Cardiac muscle cell (in vitro differentiated cells and primary cell): ENCODE measurements at regions not wholly inside any gene's neighbourhood (a gene's known extent, or its start where the extent isn't known, plus 50 kb on each side); places are given as distances from the start of the nearest gene placed in this dataset.

Source experiments
- DNase-seq, 2 donors: peaks; one replicate each; pipeline versions ENCODE4 v3.0.0 to v3.0.0-alpha.2; 2010 to 2017; ENCODE audit warnings: low read depth in 1 of 2, low spot score in 1 of 2
- H3K27ac ChIP-seq: fragments of 200-600 bp; sonication (generic); 2 replicates; pipeline ENCODE4 v1.5.1; 2016
- H3K27me3 ChIP-seq: fragments of 200-600 bp; sonication (generic); 2 replicates; pipeline ENCODE4 v1.6.0; 2016; ENCODE audit warnings: control low read depth
- H3K36me3 ChIP-seq: fragments of 200-600 bp; sonication (generic); 2 replicates; pipeline ENCODE4 v1.5.1; 2016; ENCODE audit warnings: control low read depth
- H3K4me1 ChIP-seq: fragments of 200-600 bp; sonication (generic); 2 replicates; pipeline ENCODE4 v1.8.1; 2017; ENCODE audit warnings: low read depth, mild to moderate bottlenecking, mixed run types
- H3K4me3 ChIP-seq: fragments of 200-600 bp; sonication (generic); 2 replicates; pipeline ENCODE4 v1.5.1; 2016; ENCODE audit warnings: mild to moderate bottlenecking
- H3K9me3 ChIP-seq: fragments of 200-600 bp; sonication (generic); 2 replicates; pipeline ENCODE4 v1.5.1; 2017; ENCODE audit warnings: low read depth, mild to moderate bottlenecking, control low read depth
- CTCF ChIP-seq: IDR thresholded peaks from 2 replicates; pipeline ENCODE4 v1.5.1; 2012; ENCODE audit warnings: low read depth, mild to moderate bottlenecking, low read length

- peak; percentile 26 for TF ChIP-seq CTCF
- Histone ChIP-seq H3K9me3 (no peaks in the 10 kb centered on the region), H3K27ac (no peak overlapping the region), H3K4me3 (no peak overlapping the region), H3K4me1 (peaks cover 3% of the 10 kb centered on the region), H3K36me3 (no peaks in the 10 kb centered on the region), H3K27me3 (no peaks in the 10 kb centered on the region)
- DNase-seq = no peak
Measured at GRCh38 chr10:117449636-117450035, 74.4 kb upstream of the PDZD8 start.

DNA sequence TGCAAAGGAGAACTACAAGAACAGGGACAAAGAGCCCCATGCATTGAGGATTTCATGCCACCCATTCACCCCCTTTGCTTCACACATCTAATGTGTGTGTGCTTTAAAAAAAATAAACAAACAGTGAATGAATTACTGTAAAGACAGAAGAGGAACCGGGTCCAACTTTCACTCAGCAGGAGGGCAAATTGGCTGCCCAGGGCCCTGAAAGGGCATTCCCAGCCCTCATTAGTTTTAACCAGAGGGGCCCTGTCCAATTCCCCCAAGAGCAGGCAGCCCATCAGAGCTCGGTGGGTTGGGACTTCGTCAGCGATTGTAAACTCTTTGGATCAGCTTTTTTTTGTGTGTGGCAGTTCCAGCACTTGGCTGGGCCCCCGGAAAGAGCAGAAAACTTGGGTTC, 73.6 kb upstream of the PDZD8 start:
- Histone ChIP-seq H3K9me3 (no peaks in the 10 kb centered on the region), H3K27ac (no peak overlapping the region), H3K4me1 (peaks cover 3% of the 10 kb centered on the region), H3K27me3 (no peaks in the 10 kb centered on the region), H3K4me3 (no peak overlapping the region), H3K36me3 (no peaks in the 10 kb centered on the region)
- TF ChIP-seq CTCF = no peak
- DNase-seq = no peak

- DNase-seq = no peak
- no peaks in the 10 kb centered on the region for H3K9me3 ChIP-seq
- H3K36me3 ChIP-seq = no peaks in the 10 kb centered on the region
- H3K4me1 ChIP-seq = peaks cover 3% of the 10 kb centered on the region
- TF ChIP-seq CTCF = no peak
- no peaks in the 10 kb centered on the region for H3K27me3 ChIP-seq
- no peak overlapping the region for H3K27ac ChIP-seq
- no peak overlapping the region for H3K4me3 ChIP-seq
Measured at GRCh38 chr10:117445992-117446391, 70.8 kb upstream of the PDZD8 start.

- H3K27ac ChIP-seq = no peak overlapping the region
- no peak for DNase-seq
- no peak overlapping the region for H3K4me3 ChIP-seq
- TF ChIP-seq CTCF = no peak
- no peaks in the 10 kb centered on the region for H3K36me3 ChIP-seq
- no peaks in the 10 kb centered on the region for H3K27me3 ChIP-seq
- peaks cover 3% of the 10 kb centered on the region for H3K4me1 ChIP-seq
- H3K9me3 ChIP-seq = no peaks in the 10 kb centered on the region
Measured at GRCh38 chr10:117444497-117445040, 69.3 kb upstream of the PDZD8 start.

DNA sequence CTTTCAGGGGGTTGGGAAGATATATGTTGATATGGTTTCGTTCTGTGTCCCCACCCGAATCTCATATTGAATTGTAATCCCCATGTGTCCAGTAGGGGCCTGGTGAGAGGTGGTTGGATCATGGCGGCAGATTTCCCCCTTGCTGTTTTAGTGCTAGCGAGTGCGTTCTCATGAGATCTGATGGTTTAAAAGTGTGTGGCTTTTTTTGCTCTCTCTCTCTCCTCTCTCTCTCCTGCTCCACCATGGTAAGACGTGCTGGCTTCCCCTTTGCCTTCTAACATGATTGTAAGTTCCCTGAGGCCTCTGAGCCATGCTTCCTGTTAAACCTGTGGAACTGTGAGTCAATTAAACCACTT, 68.4 kb upstream of the PDZD8 start:
- Histone ChIP-seq H3K4me1 (peaks cover 3% of the 10 kb centered on the region), H3K4me3 (no peak overlapping the region), H3K27ac (no peak overlapping the region), H3K27me3 (no peaks in the 10 kb centered on the region), H3K36me3 (no peaks in the 10 kb centered on the region), H3K9me3 (no peaks in the 10 kb centered on the region)
- no peak for DNase-seq
- TF ChIP-seq CTCF = no peak
